GM12891 (cell line): ENCODE measurements at regions not wholly inside any gene's neighbourhood (a gene's known extent, or its start where the extent isn't known, plus 50 kb on each side); places are given as distances from the start of the nearest gene placed in this dataset.

Source experiments
- DNase-seq: peaks from one replicate; pipeline ENCODE4 v3.0.0; 2011; ENCODE audit warnings: low spot score; ENCODE audit not compliant: insufficient read length
- FAIRE-seq: peaks from 2 replicates; lab custom pipeline; 2011; peaks lifted over from hg19 to GRCh38; lab: Jason Lieb, UNC
- PAX5 ChIP-seq: IDR thresholded peaks from 2 replicates; pipeline ENCODE4 v1.6.1; 2011; ENCODE audit warnings: low read length, moderate library complexity, mild to moderate bottlenecking; ENCODE audit not compliant: insufficient read depth, severe bottlenecking
- POLR2A ChIP-seq: IDR thresholded peaks from 2 replicates; pipeline ENCODE4 v1.6.1; 2011; ENCODE audit warnings: low read depth, low read length, control low read depth
- POLR2AphosphoS5 ChIP-seq: IDR thresholded peaks from 2 replicates; pipeline ENCODE4 v1.6.1; 2011; ENCODE audit warnings: low read depth, low read length, control low read depth
- POU2F2 ChIP-seq: IDR thresholded peaks from 2 replicates; pipeline ENCODE4 v1.6.1; 2011; ENCODE audit warnings: low read depth, mild to moderate bottlenecking, control low read depth, low read length, moderate library complexity
- SPI1 ChIP-seq: IDR thresholded peaks from 2 replicates; pipeline ENCODE4 v1.6.1; 2011; ENCODE audit warnings: low read depth, low read length, control low read depth
- TAF1 ChIP-seq: IDR thresholded peaks from 2 replicates; pipeline ENCODE4 v1.6.1; 2011; ENCODE audit warnings: low read depth, low read length, control low read depth

DNA sequence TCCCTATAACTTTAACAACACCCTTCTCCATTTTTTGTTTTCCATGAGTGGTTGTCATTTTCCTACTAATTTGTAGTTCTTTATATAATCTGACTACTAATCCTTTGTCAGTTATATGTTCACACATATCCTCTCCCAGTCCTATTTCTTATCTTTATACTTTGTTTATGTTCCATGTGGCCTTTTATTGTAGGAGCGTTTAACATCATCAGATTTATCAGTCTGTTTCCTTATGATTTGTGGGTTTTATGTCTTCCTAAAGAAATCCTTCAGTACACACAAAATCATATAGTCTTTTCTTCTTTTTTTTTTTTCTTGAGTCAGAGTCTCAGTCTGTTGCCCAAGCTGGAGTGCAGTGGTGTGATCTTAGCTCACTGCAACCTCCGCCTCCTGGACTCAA is 204.9 kb upstream of the SPRY1 start:
- DNase-seq (no peak), FAIRE-seq (no peak)
- TF ChIP-seq POLR2A: no peak
- TF ChIP-seq PAX5: no peak
- TF ChIP-seq POU2F2: no peak
- no peak for TF ChIP-seq POLR2AphosphoS5
- TF ChIP-seq TAF1: no peak
- no peak for TF ChIP-seq SPI1

GRCh38 chr4:123193802-123194367 is 202.7 kb upstream of the SPRY1 start:
- DNase-seq: no peak
- TF ChIP-seq POLR2A (no peak), POU2F2 (no peak), SPI1 (no peak), POLR2AphosphoS5 (no peak), TAF1 (no peak), PAX5 (no peak)

GRCh38 chr4:123198706-123199105 is 197.9 kb upstream of the SPRY1 start:
- FAIRE-seq: no peak
- TF ChIP-seq POLR2A: no peak
- no peak for TF ChIP-seq POLR2AphosphoS5
- no peak for TF ChIP-seq SPI1
- TF ChIP-seq PAX5: no peak
- no peak for TF ChIP-seq POU2F2
- TF ChIP-seq TAF1: no peak
- DNase-seq: no peak

More at GRCh38 chr4:123193802-123194367, 202.7 kb upstream of the SPRY1 start:
- FAIRE-seq: no peak

DNA sequence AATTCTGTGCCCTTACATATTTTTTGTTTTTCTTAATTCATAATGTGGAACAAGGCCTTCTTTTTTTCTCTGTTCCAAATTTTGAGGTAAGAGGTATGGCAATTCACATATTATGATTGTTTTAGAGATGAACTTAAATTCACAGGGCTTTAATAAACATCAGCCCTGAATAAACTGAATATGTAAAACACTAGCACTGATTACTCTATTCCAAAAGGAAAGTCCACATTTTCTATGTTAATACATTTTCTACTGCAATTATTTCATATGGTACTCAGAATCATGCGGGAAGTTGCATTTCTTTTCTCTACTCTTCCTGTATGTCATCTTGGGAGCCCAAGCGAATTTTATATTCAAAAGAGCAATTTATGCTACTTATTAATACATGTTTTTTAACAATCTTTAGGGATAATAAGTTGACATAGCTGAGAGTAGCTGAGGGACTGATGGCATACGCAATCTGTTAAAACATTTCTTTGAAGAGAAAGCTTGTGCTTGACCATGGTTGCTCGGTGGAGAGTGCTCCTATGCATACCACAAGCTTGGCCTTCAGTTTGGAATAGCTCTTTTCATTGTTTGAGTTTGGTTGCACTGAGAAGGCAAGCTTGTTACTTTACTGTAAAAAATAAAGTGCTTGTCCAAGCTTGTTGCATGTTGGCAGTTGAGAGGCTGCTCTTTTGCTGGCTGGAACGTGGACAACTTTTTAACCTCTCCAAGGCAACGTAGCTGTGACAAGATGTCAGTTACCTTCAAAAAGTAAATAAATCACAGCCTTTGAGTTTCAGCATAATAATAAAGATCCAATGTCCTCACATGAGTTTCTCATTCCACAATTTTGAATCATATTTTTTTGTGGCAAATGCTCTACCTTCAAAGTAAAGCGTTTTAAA is 196.3 kb upstream of the SPRY1 start:
- DNase-seq: no peak
- no peak for TF ChIP-seq TAF1
- TF ChIP-seq PAX5: no peak
- TF ChIP-seq POLR2AphosphoS5: no peak
- TF ChIP-seq POLR2A: no peak
- no peak for TF ChIP-seq SPI1
- TF ChIP-seq POU2F2: no peak
- FAIRE-seq: peak; percentile 23

- no peak for DNase-seq
- no peak for FAIRE-seq
- TF ChIP-seq POLR2A: no peak
- no peak for TF ChIP-seq POU2F2
- TF ChIP-seq SPI1: no peak
- no peak for TF ChIP-seq PAX5
- no peak for TF ChIP-seq TAF1
- no peak for TF ChIP-seq POLR2AphosphoS5
Measured at GRCh38 chr4:123204737-123205136, 191.9 kb upstream of the SPRY1 start.

DNA sequence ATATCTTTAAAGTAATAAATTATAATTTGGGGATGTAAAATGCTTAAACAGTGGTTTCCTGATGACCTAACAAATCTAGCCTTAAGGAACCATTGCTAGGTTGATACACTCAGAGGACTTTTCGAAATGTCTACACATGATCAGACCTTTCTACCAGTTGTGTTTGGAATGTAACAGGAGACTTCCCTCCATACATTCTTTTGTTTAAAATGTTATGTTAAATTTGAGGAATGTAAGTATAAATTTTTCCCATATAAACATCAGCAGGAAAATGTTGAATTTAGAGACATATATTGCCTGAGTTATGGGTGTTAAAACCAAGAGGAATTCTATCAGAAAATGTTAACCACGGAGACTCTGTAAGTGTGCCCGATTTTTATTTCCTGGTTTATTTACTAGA is 190.6 kb upstream of the SPRY1 start:
- DNase-seq (no peak), FAIRE-seq (no peak)
- TF ChIP-seq SPI1 (no peak), PAX5 (no peak), TAF1 (no peak), POLR2AphosphoS5 (no peak), POU2F2 (no peak), POLR2A (no peak)

DNA sequence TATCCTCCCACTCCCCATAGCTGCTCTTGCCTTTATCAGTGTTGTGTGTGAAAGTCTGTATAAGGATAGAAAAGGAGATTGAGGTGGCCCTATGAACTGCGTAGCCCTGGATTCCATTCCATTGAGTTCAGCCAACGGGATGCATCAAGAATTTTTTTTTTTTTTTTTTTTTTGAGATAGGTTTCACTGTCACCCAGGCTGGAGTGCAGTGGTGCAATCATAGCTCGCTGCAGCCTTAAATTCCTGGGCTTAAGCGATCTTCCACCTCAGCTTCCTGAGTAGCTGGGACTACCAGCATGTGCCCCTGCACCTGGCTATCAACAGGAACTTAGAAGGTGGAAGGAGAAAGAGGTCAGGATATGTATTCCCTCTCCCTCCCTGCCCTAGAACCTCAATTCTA is 187.2 kb upstream of the SPRY1 start:
- FAIRE-seq: no peak
- no peak for TF ChIP-seq TAF1
- no peak for TF ChIP-seq POU2F2
- no peak for TF ChIP-seq SPI1
- no peak for TF ChIP-seq POLR2A
- no peak for TF ChIP-seq POLR2AphosphoS5
- TF ChIP-seq PAX5: no peak

GRCh38 chr4:123215536-123215935 is 181.1 kb upstream of the SPRY1 start:
- FAIRE-seq (no peak), DNase-seq (no peak)
- TF ChIP-seq SPI1 (no peak), TAF1 (no peak), PAX5 (no peak), POLR2A (no peak), POLR2AphosphoS5 (no peak), POU2F2 (no peak)

More for the DNA sequence above, 187.2 kb upstream of the SPRY1 start:
- no peak for DNase-seq

- DNase-seq: no peak
- no peak for FAIRE-seq
- no peak for TF ChIP-seq TAF1
- TF ChIP-seq POLR2A: no peak
- TF ChIP-seq PAX5: no peak
- no peak for TF ChIP-seq SPI1
- no peak for TF ChIP-seq POLR2AphosphoS5
- no peak for TF ChIP-seq POU2F2
Measured at GRCh38 chr4:123216543-123216942, 180.1 kb upstream of the SPRY1 start.

GRCh38 chr4:123216946-123217345 is 179.6 kb upstream of the SPRY1 start:
- FAIRE-seq: no peak
- no peak for DNase-seq
- TF ChIP-seq POLR2AphosphoS5 (no peak), POU2F2 (no peak), SPI1 (peak; percentile 56), PAX5 (no peak), POLR2A (no peak), TAF1 (no peak)
